ENCODE measurements at regions not wholly inside any gene's neighbourhood (a gene's known extent, or its start where the extent isn't known, plus 50 kb on each side); places are given as distances from the start of the nearest gene placed in this dataset.

DNA sequence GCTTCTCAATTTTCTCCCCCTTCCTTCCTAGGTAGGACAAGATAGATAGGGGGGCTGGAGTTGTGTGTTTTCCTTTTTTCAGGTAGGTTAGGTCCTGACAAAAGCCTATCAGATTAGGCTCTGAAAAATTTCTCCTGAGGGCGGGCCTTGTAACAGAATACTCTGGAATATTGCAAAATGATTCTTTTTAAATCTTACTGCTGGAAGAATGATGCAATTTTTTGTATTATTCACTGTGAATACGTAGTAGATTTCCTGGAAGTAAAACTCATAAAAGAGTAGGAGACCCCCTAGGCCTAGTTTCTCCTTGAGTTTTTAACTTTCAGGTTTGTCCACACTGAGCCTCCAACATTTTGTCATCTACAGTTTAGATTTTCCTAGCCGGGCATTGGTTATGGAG, 1701.8 kb downstream of the EFNA5 start:
- H3K4me1 Mint-ChIP-seq (ENCODE audit: unreplicated experiment), result no peaks in the 10 kb centered on the region
- no peak for DNase-seq (ENCODE audit: low spot score)
- no peaks in the 10 kb centered on the region for H3K36me3 Mint-ChIP-seq (ENCODE audit: low read depth, unreplicated experiment)
- no peak overlapping the region for H3K4me3 Mint-ChIP-seq (ENCODE audit: unreplicated experiment)
- H3K9me3 Mint-ChIP-seq (ENCODE audit: unreplicated experiment), result no peaks in the 10 kb centered on the region
- TF ChIP-seq, protein P1, sequence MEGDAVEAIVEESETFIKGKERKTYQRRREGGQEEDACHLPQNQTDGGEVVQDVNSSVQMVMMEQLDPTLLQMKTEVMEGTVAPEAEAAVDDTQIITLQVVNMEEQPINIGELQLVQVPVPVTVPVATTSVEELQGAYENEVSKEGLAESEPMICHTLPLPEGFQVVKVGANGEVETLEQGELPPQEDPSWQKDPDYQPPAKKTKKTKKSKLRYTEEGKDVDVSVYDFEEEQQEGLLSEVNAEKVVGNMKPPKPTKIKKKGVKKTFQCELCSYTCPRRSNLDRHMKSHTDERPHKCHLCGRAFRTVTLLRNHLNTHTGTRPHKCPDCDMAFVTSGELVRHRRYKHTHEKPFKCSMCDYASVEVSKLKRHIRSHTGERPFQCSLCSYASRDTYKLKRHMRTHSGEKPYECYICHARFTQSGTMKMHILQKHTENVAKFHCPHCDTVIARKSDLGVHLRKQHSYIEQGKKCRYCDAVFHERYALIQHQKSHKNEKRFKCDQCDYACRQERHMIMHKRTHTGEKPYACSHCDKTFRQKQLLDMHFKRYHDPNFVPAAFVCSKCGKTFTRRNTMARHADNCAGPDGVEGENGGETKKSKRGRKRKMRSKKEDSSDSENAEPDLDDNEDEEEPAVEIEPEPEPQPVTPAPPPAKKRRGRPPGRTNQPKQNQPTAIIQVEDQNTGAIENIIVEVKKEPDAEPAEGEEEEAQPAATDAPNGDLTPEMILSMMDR (IDR thresholded peaks at IDR 0.05; ENCODE audit: unreplicated experiment), result no peak
- no peak overlapping the region for H3K27ac Mint-ChIP-seq (ENCODE audit: unreplicated experiment)
- no peaks in the 10 kb centered on the region for H3K27me3 Mint-ChIP-seq (ENCODE audit: unreplicated experiment)

DNA sequence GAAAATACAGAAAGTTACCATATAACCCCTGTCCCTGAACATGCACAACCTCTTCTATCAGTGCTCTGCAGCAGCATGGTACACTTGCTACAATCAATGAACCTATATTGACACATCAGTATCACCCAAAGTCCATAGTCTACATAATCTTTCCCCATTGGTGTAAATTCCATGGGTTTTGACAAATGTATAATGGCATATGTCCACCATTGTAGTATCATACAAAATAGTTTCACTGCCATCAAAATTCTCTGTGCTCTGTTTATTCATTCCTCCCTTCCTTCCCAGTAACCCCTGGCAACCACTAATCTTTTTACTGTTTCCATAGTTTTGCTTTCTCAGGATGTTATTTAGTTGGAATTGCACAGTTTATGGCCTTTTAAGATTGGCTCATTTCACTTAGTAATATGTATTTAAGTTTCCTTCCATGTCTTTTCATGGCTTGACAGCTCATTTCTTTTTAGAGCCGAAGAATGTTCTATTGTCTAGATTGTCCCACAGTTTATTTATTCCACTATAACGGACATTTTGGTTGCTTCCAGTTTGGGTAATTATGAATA, 1707.0 kb downstream of the EFNA5 start:
- H3K4me1 Mint-ChIP-seq (ENCODE audit: unreplicated experiment), result no peaks in the 10 kb centered on the region
- no peaks in the 10 kb centered on the region for H3K36me3 Mint-ChIP-seq (ENCODE audit: low read depth, unreplicated experiment)
- TF ChIP-seq, protein P1 (IDR thresholded peaks at IDR 0.05; ENCODE audit: unreplicated experiment), result no peak
- DNase-seq (ENCODE audit: low spot score), result no peak
- no peaks in the 10 kb centered on the region for H3K27me3 Mint-ChIP-seq (ENCODE audit: unreplicated experiment)
- no peak overlapping the region for H3K4me3 Mint-ChIP-seq (ENCODE audit: unreplicated experiment)
- no peak overlapping the region for H3K27ac Mint-ChIP-seq (ENCODE audit: unreplicated experiment)
- no peaks in the 10 kb centered on the region for H3K9me3 Mint-ChIP-seq (ENCODE audit: unreplicated experiment)

DNA sequence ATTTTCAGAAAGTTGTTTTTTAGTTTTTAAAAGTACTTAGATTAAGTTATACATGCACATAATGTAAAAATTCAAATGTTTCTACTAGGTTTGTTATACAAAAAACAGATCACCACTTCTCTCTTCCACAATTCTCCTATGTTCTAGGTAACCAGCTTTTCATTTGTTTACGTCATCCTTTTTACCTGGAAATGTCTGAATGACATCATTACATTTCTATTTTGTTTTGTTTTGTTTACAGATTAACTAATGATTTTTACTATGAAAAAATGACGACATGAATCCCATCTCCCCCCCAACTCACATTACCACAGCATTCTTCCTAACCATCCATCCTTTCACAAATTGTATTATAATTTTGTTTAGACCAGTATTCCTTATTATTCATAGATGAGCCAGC, 1709.2 kb downstream of the EFNA5 start:
- Mint-ChIP-seq H3K27ac (ENCODE audit: unreplicated experiment) (no peak overlapping the region), H3K4me3 (ENCODE audit: unreplicated experiment) (no peak overlapping the region), H3K27me3 (ENCODE audit: unreplicated experiment) (no peaks in the 10 kb centered on the region), H3K4me1 (ENCODE audit: unreplicated experiment) (peaks cover 4% of the 10 kb centered on the region), H3K36me3 (ENCODE audit: low read depth, unreplicated experiment) (no peaks in the 10 kb centered on the region), H3K9me3 (ENCODE audit: unreplicated experiment) (no peaks in the 10 kb centered on the region)
- TF ChIP-seq, protein P1 (IDR thresholded peaks at IDR 0.05; ENCODE audit: unreplicated experiment), result no peak
- DNase-seq (ENCODE audit: low spot score), result no peak

DNA sequence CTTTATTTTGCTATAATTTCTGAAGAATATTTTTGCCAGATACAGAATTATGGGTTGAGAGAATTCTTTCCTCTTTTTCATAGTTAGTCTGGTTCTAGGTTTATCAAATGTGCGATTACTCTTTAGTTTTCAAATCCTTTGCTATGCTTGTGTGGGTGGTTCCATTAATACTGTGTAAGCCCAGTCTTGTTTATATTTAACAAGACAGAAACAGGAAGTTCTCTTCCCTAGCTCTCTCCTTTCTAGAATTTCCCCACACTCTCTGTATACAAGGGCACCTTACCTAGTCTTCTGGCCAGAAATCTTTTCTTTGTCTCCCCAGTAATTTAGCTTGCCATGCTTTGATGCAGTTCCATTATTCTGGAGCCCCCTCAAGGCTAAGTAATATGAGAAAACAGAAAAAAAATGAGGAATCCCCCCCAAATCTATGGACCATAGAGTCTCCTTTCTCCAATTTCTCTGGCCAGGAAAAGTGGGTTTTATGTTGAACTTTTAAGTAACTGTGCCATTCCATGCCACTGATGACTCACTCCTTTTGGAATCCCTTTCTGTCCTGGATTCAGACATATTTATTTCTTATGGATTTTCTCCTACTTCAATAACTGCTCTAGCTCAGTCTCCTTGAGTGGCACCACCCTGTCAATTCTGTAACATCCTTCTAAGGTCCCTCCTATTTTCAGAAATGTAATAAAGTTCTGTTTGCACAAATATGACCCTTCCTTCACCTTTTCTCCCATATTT, 1714.1 kb downstream of the EFNA5 start:
- Mint-ChIP-seq H3K4me1 (ENCODE audit: unreplicated experiment) (peaks cover 4% of the 10 kb centered on the region), H3K9me3 (ENCODE audit: unreplicated experiment) (no peaks in the 10 kb centered on the region), H3K27me3 (ENCODE audit: unreplicated experiment) (no peaks in the 10 kb centered on the region), H3K4me3 (ENCODE audit: unreplicated experiment) (no peak overlapping the region), H3K27ac (ENCODE audit: unreplicated experiment) (no peak overlapping the region), H3K36me3 (ENCODE audit: low read depth, unreplicated experiment) (no peaks in the 10 kb centered on the region)
- TF ChIP-seq, protein P1 (IDR thresholded peaks at IDR 0.05; ENCODE audit: unreplicated experiment), result no peak
- no peak for DNase-seq (ENCODE audit: low spot score)

DNA sequence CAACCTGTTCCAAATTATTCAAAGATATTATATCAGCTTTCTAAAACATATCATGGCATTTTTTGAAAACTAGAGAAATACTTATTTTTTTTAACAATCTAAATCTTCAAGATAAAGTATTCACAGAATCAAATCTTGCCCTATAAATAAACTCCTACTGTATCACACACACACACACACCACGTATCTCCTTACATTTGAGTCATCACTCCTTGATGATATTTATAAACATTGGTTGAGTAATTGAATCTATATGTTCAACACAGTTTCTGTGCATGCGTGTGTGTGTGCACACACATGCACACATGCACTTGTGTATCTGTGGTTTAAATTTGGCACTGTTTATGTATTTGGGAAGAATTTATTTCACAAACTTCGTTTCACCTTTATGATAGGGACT, 1716.4 kb downstream of the EFNA5 start:
- no peak overlapping the region for H3K27ac Mint-ChIP-seq (ENCODE audit: unreplicated experiment)
- TF ChIP-seq, protein P1 (IDR thresholded peaks at IDR 0.05; ENCODE audit: unreplicated experiment), result no peak
- no peaks in the 10 kb centered on the region for H3K9me3 Mint-ChIP-seq (ENCODE audit: unreplicated experiment)
- H3K4me1 Mint-ChIP-seq (ENCODE audit: unreplicated experiment), result peaks cover 4% of the 10 kb centered on the region
- no peak for DNase-seq (ENCODE audit: low spot score)
- H3K4me3 Mint-ChIP-seq (ENCODE audit: unreplicated experiment), result no peak overlapping the region
- no peaks in the 10 kb centered on the region for H3K27me3 Mint-ChIP-seq (ENCODE audit: unreplicated experiment)
- no peaks in the 10 kb centered on the region for H3K36me3 Mint-ChIP-seq (ENCODE audit: low read depth, unreplicated experiment)

Data from endothelial cell (in vitro differentiated cells).